ENCODE measurements at regions not wholly inside any gene's neighbourhood (a gene's known extent, or its start where the extent isn't known, plus 50 kb on each side); places are given as distances from the start of the nearest gene placed in this dataset.
"Not testable (repeated sequence)": the region's sequence is repeated elsewhere in the genome, so short reads cannot be mapped to it uniquely, and the experiment has no call there.

DNA sequence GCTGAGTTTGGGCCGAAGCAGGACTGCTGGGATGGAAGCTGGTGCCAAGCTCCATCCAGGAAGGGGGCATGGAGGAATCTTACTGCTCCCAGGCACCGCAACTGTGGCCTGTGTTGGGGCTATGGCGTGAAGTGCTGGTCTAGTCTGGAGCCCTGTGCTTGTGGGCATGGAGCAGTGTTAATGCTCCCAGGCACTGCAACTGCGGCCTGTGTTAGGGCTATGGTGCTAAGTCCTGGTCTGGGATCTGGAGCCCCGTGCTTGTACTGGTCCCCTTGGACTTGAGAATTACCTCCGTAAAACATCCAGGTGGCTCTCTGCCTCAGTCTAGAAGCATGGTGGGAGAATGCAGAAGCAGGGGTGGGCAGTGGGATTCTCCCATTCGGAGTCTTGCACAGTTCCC is 1379.4 kb upstream of the ACVR2A start:
- no peak for DNase-seq (ENCODE audit: low read depth)

GRCh38 chr2:146461068-146461467 is 1383.8 kb upstream of the ACVR2A start:
- no peak for DNase-seq (ENCODE audit: low read depth)

GRCh38 chr2:146458585-146458984 is 1386.2 kb upstream of the ACVR2A start:
- no peak for DNase-seq (ENCODE audit: low read depth)

DNA sequence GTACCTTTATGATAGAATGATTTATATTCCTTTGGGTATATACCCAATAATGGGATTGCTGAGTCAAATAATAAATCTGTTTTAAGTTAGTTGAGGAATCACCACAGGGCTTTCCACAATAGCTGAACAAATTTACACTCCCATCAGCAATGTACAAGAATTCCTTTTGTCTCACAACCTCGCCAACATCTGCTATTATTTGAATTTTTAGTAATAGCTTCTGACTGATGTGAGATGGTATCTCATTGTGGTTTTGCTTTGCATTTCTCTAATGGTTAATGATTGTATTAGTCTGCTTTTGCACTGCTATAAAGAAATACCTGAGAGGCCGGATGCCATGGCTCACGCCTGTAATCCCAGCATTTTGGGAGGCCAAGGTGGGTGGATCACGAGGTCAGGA is 1387.6 kb upstream of the ACVR2A start:
- DNase-seq (ENCODE audit: low read depth): no peak

DNA sequence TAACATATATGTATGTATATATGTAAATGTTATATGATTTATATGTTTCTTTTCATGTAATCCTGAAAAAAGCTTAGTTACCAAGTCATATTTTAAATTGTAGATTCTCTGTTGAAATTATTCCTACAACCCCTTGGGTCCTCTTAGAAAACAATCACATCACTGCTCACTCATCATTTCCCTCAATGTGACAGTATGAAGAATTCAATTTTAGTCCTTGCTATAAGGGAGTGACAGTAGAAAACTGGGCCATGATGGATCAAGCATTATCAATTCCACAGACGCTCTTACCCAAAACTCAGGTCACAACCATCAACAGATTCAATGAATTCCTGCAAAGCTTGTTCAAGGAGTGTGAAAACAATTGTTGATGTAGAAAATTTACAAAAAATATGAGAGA is 1389.5 kb upstream of the ACVR2A start:
- no peak for DNase-seq (ENCODE audit: low read depth)

- DNase-seq (ENCODE audit: low read depth): no peak
Observed at GRCh38 chr2:146451972-146452371, 1392.9 kb upstream of the ACVR2A start.

DNA sequence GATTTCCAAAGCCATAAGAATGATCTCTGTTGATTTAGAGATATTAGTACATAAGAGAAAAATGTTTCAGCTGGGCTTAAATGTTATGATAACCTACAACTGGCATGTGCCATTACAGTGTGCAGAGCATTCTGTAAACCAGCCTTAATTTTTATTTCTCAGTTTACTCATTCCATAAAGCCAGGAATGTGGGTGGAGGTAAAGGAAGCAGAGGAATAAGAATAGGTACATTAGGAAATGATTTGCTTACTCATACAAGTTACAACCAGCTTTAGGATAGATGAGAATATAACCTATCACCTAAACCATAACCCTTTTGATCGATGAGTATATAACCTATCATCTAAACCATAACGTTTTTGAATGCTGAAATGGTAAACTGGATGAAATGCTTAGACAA is 1394.7 kb upstream of the ACVR2A start:
- DNase-seq (ENCODE audit: low read depth): no peak

GRCh38 chr2:146444987-146445386 is 1399.8 kb upstream of the ACVR2A start:
- DNase-seq (ENCODE audit: low read depth): no peak

GRCh38 chr2:146444085-146444484 is 1400.7 kb upstream of the ACVR2A start:
- no peak for DNase-seq (ENCODE audit: low read depth)

DNA sequence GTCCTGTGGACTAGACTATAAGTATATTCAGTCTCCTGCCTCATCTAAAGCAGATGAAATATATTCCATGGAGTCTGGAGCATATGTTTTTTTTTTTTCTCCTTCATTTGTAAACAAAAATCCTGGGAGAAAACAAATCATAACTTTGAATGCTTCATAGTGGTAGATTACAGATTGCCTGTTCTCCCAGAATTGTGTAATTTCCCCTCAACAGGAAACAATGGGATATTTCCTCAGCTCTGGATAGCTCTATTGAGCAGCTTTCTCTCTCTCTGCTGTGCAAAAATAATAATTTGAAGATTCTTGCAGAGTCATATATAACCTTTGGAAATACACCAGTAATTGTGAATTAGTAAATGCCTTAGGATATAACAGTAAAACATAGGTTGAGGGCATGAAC is 1406.6 kb upstream of the ACVR2A start:
- DNase-seq (ENCODE audit: low read depth): no peak

DNA sequence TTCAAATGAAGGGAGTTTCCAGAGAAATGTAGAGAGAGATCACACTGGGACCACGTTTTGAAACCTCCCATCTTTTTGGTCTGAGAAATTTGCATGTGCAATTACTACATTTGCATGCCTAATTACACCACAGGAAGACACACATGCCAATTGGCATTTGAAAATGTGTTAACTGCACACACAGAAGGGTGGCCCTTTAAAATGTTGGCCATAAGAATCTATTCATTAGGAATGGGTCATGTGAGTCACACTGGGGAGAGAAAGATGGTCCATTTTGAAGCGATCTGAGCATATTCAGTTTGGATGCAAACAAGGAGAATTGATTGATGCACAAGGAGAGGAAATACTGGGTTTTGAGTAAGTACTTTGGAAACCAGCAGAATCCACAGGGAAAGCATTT is 1407.1 kb upstream of the ACVR2A start:
- DNase-seq (ENCODE audit: low read depth): no peak

DNA sequence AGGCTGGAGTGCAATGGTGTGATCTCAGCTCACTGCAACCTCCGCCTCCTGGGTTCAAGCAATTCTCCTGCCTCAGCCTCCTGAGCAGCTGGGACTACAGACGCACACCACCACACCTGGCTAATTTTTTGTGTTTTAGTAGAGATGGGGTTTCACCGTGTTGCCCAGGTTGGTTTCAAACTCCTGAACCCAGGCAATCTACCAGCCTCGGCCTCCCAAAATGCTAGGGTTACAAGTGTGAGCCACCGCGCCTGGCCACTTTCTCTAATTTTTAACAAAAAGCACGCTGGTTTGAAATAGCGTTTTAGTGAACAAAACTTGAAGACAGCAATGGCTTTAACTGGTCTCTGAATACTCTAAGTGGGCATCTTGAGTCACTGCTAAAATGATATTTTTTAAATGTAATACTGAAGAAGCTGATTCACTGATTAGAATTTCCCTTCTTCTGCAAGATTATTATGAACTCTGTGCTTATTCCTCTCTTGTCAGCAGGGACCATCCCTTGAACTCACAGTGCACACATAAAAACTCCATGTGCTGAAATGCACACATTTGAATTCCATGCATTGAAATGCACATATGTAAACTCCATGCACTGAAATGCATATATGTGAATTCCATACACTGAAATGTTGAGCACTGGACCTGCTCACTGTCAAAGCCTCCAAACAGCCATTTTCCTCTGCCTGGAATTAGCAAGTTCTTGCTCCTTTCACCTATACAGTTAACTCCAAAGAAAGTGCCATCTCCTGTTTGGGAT is 1411.5 kb upstream of the ACVR2A start:
- no peak for DNase-seq (ENCODE audit: low read depth)

- DNase-seq (ENCODE audit: low read depth): no peak
Observed at GRCh38 chr2:146429366-146429765, 1415.5 kb upstream of the ACVR2A start.

DNA sequence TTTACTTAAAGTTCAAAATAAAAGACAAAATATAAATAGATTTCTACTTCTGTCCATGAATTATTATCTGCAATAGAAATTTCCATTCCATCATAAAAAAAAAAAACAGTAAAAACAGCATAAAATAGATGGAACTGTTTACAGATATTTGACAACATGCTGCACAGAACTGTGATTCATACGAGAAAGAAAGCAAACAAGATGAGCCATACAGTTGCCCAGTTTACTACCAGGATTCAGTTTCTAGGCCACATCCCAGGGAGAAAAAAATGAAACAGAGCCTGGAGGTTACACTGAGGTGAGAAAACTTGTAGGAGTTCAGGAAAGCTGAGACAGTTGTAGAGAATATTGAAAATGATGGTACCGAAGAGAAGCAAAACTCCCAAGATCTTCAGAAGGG is 1426.9 kb upstream of the ACVR2A start:
- no peak for DNase-seq (ENCODE audit: low read depth)

- DNase-seq (ENCODE audit: low read depth): no peak
Observed at GRCh38 chr2:146415291-146415690, 1429.5 kb upstream of the ACVR2A start.

DNA sequence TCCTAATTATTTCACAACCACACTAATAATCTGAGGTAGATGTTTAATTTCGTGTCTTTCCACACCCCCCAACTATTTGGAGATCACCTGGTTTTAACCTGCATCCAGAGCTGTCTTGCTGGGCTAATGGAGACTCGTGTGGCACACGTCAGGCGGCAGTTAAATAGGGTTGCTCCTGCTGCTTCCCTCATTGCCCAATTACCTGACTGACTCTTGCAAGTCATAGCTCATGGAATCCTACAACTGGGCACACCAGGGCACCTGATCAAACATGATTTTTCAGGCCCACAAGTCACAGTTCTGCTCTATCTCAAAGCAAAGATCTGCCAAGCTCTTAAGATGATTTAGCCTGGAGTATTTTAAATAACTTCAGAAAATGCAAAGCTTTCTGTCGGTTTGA is 1430.4 kb upstream of the ACVR2A start:
- no peak for DNase-seq (ENCODE audit: low read depth)

DNA sequence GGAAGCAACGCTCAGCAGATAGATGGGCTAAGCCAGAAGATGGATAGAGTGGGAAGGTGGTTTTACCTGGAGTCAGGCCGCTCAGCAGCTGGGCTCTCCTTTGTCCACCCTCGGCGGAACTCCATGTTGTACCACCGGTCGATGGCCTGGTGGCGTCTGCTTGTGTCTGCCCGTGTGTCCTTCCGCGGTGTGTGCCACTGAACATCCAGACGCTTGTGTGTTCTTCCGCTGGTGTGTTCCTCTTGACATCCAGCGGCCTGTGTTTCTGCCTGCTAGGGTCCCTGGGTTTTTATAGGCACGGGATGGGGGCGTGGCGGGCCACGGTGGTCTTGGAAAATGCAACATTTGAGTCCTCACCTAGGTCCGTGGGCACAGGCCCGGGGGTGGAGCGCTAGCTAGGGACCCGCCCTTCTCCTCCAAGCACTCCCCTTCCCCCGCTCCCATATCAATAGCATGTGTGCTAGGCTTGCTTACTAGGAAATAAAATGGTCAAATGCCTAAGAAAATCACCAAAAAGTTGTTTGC is 1431.7 kb upstream of the ACVR2A start:
- no peak for DNase-seq (ENCODE audit: low read depth)

GRCh38 chr2:146412625-146413024 is 1432.2 kb upstream of the ACVR2A start:
- no peak for DNase-seq (ENCODE audit: low read depth)

GRCh38 chr2:146405402-146406309 is 1439.2 kb upstream of the ACVR2A start:
- not testable (repeated sequence) for DNase-seq (ENCODE audit: low read depth)

DNA sequence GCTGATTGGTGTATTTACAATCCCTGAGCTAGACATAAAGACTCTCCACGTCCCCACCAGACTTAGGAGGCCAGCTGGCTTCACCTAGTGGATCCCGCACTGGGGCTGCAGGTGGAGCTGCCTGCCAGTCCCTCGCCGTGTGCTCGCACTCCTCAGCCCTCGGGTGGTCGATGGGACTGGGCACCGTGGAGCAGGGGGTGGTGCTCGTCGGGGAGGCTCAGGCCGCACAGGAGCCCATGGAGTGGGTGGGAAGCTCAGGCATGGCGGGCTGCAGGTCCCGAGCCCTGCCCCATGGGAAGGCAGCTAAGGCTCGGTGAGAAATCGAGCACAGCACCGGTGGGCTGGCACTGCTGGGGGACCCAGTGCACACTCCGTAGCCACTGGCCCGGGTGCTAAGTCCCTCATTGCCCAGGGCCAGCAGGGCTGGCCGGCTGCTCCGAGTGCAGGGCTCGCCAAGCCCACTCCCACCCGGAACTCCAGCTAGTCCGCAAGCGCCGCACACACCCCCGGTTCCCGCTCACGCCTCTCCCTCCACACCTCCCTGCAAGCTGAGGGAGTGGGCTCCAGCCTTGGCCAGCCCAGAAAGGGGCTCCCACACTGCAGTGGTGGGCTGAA is 1441.2 kb upstream of the ACVR2A start:
- DNase-seq (ENCODE audit: low read depth): not testable (repeated sequence)

- no peak for DNase-seq (ENCODE audit: low read depth)
Observed at GRCh38 chr2:146392631-146393030, 1452.2 kb upstream of the ACVR2A start.

GRCh38 chr2:146392186-146392585 is 1452.6 kb upstream of the ACVR2A start:
- no peak for DNase-seq (ENCODE audit: low read depth)

DNA sequence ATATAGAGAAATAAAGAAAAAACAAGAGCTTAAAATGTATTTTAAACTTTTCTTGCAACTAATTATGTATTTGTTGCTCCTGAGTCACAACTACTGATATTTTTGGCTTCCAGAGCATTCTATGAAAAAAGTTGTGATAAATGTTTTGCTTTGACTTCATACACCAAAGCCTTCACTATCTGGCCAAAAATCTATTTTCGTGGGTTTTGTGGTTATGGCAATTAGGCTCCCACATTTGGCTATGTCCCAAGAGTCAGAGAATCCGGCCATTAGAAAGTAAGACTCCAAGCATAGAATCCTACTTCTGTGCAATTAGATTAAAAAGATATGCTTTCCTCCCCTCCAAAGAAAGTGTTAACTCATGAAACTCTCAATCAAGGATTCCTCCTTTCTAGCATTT is 1456.1 kb upstream of the ACVR2A start:
- DNase-seq (ENCODE audit: low read depth): no peak

All from stimulated activated CD8-positive, alpha-beta memory T cell treated with anti-CD3 and anti-CD28 coated beads, Interleukin-4, amount 100 ng/mL, for 24 hours (primary cell).